Hepatic stellate cell (primary cell): ENCODE measurements at regions not wholly inside any gene's neighbourhood (a gene's known extent, or its start where the extent isn't known, plus 50 kb on each side); places are given as distances from the start of the nearest gene placed in this dataset.
A peak's percentile ranks its signal among the peaks of the same experiment; 100 is the strongest.

Experiments used
- DNase-seq: peaks from one replicate; pipeline ENCODE4 v3.0.0; 2011; ENCODE audit warnings: low spot score

DNA sequence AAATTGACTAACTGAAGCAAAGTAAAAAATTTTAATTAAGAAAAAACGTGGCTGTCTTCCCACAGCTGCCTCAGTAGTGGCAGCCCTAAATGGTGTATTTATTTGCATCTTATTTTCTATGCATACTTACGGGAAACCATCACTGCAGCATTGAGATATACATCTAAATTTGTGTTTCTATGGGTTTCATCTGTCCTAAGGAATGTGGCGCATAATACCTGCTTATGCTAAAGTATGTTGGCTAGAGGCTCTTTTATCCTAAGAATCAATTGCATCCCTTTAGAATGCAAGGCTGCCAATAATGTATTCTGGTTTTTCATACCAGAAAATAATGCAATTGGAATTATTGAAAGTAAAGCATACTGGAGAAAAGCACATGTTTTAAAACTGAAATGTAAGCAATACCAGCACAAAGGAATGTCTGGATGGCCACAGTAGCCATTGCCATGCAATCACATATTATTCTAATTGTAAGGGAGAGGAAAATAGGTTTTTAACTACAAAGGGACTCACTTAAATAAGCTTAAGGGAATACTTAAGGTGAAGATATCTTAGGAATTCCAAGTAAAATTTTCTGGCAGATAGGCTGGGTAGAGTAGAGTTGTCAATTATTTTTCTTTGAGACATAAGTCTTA is 834.5 kb upstream of the NECTIN3 start:
- no peak for DNase-seq

DNA sequence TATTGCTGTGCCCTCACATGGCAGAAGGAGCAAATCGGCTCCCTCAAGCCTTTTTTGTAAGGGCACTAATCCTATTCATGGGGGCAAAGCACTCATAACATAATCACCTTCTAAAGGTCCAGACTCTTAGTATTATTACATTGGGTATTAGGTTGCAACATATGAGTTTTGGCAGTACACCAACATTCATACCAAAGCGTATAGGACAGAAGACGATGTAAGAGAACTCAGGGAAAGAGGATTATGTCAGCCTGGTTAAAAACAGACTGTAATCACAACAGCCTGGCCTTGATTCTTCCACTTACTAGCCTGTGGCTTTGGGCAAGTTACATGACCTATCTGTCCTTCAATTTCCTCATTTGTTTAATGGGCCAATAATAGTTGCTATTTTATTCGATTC is 828.5 kb upstream of the NECTIN3 start:
- no peak for DNase-seq

DNA sequence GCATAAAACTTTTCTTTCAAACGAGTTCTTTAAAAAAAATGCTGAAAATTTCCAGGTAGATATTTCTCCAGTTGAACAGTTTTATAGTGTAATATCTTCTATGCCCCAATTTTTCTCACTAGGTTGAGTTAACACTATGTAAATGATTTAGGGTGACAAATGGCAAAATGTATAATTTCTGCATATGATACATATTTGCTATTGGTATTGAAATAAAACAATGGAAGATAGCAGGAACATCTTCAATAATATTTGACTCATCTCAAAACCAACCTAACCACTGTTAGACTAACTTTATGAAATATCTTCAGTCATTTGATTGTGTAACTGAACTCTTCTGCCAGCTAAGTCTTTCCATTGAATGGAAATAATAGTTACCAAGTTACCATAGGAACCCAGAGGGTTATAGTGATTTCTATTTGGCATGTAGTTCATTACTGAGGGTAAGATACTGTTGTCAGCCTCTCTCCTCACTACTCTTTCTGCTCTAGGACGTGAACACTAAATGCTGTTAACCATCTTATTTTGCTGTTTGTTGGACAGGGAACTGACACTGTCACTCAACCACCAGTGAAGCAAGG is 824.7 kb upstream of the NECTIN3 start:
- no peak for DNase-seq

DNA sequence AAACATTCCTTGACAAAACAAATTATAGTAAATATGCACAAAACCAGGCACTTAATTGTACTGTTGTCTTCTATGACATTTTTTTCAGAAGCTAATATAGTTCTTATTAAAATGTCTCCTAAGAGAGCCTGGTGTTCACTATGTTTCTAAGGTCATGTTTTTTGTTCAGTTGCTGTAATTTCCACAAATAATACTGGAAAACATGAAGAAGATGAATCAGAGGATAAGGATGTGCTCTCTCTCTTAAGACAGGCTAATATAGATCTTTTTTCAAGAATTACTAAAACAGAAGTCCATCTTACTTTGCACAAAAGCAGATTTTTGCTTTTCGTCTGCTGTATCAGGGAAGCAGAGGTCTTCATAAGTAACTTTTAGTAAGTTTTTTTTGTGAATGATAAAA is 823.0 kb upstream of the NECTIN3 start:
- DNase-seq = peak; percentile 3

DNA sequence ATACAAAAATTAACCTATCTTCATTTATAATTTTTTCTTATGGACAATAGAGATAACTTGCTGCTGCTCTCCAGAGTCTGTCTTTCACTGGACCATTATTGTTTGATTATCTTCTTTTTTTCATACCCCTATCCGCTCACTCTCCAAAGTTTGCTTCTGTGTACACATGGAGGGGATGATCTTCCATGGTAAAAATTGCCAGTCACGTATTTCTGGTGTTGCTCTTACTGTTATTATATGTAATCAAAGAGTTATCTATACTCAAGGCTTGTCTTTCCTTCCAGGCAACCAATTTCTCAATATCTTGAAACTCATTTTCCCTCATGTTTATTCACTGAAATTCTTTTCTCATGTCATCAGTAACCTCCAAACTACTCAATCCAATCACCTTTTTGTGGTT is 817.8 kb upstream of the NECTIN3 start:
- no peak for DNase-seq

DNA sequence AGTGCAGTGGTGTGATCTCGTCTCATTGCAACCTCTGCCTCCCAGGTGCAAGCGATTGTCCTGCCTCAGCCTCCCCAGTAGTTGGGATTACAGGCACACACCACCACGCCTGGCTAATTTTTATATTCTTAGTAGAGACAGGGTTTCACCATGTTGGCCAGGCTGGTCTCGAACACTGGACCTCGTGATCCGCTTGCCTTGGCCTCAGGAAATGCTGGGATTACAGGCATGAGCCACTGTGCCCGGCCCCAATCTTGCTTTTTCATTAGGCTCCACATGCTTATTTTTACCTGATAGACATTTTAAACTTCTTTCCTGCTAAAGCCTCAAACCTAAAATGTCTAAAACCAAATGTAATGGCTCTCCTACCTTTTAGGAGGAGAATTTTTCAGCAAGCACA is 817.0 kb upstream of the NECTIN3 start:
- DNase-seq = no peak

DNA sequence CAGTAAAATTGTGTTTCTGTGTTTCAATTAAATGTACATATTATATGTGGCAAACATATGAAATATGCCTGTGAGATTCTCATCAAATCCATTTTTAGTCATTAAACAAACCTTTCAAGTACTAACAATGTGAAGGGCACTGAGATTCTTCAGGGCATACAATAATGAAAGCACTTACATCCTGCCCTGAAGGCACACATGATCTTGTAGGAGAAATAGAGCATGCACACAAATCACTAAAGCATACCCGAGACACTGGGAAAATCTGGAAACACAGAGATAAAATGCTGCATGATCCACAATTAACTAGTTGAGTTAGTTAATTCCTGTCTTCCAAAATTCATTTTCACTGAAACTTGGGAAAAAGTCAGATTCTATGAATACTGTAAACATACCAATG is 810.5 kb upstream of the NECTIN3 start:
- DNase-seq = no peak

DNA sequence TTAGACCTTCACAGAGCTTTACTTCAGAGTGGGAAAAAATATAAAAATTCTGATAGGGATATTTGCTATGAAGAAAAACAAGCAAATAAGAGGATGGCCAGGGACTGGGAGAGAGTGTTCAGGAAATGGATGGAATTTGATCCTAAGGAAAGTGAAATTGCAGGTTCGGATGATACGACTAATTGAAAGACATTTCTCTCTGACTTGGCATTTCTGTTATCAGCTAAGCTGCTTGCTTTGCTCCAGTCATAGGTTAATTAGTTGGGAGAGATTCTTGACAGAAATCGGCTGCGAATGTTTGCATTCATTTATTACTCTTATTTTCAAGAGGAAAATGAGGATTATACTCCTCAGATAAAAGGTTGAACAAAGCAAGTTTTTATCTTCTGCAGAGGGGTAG is 808.7 kb upstream of the NECTIN3 start:
- no peak for DNase-seq

DNA sequence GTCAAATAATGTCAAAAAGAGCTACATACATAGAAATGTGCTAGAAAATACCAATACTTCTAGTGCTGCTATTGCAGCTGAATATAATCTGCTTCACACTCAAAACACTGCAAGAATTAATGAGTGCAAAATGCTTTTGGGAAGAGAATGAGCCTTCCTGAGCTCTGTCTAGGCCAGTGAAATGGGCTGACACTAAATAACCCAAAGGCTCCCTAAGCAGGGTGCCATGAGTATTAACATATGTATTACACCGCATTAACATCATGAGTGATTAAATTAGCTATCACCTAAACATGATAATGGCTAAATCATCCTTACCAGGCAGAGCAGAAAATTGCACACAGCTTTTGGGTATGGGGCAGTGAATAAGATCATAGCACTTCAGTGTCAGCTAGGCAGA is 806.3 kb upstream of the NECTIN3 start:
- no peak for DNase-seq

DNA sequence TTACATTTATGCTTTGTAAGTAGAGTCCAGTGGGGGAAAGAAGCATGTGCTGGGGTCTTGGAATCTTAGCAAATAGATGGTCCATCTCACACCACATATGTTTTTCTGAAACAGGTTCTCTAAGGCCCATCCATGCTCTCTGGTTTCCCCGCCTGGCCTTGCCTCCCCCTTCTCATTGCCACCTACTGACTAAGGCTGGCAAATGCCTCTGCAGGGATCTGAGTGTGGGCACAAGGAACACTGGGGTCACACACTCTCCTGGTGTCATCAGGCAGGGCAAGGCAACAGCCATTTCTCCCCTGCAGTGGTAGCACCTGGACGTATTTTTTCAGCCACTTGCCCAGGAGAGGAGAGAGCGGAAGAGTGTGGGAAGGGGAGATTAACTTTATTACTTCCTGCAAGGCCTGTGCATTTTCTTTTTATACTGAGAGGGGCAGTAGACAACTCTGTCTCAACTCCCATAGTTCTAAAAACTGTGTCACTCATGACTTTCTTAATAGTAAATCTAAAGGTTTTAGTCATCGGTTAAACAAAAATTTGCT is 804.2 kb upstream of the NECTIN3 start:
- DNase-seq = no peak

DNA sequence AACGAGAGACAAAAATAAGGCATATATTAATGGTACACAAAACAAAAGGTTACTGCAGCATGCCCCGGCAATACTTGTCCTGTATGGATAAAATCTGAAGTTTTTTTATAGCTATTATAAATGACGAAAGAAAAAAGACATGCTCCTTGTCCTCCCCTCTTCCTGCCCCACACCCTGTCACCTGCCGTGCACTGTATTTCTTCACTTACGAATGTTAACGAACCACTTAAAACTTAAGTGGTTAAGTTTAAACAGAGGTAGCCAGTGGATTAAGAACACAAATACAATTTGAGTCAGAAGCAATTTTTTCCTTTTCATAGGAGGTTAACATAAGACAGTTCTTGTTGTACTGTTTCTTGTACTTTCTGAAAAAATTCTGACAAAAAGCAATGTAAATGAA is 799.1 kb upstream of the NECTIN3 start:
- DNase-seq = no peak

DNA sequence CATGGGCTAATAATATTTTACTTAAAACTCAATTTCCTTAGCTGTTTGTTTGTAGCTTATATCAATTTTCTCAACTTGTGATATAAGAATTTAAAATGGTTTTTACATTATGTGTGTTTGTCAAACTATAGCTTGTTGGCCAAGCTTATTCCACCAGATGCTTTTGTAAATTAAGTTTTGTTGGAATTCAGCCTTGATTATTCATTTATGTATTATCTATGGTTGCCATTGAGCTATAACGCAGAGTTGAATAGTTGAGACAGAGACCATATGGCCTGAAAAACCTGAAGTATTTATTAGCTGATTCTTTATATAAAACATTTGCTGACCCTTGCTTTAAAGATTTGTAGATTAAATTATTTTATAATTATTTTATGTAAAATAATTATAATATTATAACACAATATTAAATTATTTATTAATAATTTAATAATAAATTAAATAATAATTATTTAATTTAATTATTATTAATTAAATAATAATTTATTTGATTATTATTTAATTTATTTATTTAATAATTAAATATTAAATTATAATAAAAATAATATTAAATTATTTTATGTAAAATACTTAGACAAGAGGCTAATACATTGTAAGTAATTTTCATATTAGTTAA is 779.6 kb upstream of the NECTIN3 start:
- DNase-seq = no peak

DNA sequence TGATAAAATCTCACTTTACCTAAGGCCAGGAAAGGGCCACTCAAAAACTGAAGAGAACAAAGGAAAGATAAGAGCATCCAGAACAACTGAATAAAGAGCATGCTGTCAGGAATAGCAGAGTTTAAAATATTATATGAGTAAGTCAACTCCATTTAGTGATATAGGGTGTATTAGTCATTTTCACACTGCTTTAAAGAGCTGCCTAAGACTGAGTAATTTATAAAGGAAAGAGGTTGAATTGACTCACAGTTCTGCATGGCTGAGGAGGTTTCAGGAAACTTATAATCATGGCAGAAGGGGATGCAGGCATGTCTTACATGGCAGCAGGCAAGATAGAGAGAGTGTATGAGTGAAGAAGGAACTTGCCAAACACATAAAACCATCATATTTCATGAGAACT is 778.0 kb upstream of the NECTIN3 start:
- DNase-seq = no peak

DNA sequence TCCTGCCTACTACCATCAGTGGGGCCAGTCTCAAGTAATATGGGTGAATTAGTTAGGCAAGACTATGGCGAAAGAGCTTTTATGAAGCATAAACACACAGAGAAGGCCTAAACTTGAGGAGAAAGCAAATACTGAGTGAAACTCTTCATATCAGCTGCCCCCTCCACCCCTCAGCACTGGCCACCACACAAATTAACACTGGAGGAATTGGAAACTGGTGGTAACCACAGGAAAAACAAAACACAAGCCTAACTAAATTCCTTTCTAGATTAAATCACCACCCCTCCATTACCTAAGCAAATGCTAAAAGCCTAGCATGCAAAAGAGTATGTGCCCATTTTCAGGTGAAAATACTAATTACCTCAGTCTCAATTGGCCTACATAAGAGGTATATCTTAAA is 774.7 kb upstream of the NECTIN3 start:
- DNase-seq = no peak

DNA sequence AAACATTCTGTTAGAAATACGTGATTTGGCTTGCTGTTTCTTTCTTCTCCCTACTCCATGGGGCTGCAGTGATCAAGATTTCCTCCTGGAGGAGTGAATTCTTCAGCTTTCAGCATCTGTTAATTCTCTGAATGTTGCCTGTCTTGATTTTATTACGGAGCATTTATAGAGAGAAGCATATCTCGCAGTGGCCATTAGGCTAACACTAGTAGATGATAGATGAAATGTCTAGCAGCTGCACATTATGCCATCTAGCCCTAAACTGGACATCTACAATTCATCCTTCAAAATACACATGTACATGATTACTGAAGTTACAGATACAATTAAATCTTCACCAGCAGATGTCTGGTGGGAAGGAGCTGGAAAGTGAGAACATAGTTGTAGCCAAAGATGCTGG is 769.8 kb upstream of the NECTIN3 start:
- DNase-seq = no peak

DNA sequence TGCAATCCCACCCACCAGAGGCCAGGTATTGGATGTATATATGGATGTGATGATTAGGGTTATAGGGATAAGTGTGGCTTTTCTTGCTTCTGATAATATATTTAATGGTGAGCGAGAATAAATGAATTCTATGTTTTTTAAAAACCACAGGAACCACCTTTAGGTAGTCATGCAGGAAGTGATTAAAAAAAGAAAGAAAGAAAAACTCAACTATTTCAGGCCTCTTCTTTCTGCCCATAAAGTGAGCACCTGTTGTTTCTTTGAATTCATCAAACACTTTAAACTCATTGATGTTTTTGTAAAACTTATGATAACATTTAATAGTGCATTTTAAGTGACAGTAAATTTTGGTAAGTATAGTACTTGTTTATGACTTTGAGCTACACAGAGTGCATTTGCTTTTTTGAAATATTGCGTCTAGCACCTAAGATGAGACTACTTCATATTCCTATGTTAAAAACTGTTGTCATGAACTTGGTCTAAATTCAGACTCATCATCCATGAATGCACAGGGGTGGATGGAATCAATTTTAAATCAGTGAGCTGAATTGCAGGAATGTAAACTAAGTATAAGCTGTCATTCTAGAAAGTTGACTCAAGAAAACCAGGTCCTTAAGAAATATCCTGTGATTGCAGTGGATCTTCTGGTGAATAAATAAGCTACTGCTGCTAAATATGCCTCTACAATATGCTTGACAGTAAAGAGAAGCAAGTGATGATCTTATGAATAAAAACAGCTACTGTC is 764.4 kb upstream of the NECTIN3 start:
- peak; percentile 3 for DNase-seq

DNA sequence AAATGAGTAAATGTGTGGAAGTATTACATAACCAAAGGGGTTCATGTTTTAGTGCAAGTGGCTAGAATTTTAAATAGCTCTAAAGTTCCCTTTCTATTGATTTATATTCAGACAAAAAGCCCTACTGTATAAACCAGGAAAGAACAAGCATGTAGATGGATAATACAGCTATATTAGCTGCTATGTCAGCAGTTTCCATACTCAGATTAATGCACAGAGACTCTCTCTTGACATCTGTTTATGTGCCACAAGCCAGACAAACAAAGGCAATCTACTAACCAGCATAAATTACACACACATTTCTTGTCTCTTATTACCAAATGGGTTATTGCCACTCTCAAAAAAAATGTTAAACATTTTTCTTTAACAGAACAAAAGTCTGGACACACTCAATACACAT is 760.1 kb upstream of the NECTIN3 start:
- DNase-seq = no peak

DNA sequence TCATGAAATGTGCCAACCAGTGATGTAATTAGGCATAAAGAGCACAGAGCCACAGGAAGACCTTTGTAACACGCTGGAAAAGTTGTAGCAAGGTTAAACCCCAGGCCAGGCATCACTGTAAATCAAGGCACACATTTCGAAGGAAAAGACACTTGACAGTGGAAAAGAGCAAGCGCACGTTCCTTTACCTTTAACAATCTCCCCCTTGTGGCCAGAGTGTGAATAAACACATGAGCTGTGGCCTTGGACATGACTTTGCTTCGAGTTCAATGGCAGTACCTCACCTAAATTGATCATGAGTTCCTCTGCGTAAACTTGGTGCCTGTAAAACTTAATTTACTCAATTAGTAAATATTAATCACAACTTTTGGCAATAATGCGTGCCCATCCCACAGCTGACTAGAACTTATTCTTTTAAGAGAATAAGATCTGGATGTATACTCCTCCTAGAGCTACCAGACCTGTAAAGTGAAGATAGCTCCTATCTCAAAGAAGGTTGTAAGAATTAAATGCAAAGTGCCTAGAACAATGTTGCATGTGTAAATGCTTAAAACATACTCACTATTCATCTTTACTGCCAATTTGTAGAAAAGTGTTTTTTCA is 757.0 kb upstream of the NECTIN3 start:
- peak; percentile 4 for DNase-seq

DNA sequence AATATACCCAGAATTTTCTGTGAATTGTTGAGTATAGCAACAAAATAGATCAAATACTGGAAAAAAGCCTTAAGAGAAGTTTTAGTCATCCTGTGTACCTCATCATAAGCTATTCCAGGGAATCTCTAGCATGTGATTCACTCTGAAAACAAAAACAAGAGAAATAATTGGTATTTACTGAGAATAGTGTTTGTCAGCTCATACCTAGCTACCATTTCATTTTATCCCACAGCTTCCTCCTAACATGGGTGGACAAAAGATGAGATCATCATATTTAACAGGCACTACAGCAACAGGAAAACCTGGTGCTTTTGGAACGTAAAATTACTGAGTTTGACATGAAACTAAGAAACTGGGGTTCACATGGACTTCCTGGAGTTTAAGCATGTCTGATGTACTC is 753.5 kb upstream of the NECTIN3 start:
- no peak for DNase-seq

DNA sequence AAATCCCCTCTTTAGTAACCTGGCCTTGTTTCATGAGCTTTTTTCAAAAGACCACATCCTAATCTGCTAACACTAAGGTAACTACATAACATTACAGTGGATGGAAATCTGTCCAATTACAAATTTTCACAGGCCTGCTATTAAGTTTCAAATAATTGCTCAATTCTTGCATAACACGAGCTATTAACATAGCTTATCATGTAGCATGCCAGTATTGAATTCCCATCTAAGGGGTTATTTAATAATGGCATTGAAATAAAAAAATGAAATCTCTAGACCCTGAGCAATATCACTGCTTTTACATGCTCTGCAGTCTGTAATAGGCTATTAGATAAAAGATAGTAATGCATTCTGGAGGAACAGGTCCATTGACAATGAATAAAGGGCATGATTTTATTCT is 748.3 kb upstream of the NECTIN3 start:
- no peak for DNase-seq

DNA sequence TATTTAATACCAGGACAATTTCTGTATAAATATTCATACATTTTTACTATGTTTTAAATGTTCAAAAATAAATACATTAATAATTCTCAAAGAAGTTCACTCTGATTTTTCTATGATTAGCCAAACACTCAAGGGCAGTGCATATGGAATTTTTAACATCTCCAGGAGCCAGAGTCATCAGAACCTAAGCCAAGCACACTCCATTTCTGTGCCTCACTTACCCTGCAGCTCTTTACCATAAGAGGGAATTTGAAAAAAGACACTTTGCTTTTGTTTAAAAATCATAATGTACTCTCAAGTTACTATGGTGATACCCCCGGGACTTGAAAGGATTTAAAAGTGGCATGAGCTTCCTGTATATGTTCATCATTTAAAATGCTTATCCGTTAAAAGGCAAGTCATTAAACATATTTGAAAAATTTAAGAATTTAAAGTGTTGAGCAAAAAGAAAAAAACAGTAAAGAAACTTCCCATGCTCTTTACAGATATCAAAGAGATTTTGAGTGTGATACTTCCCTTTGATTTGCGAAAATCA is 747.4 kb upstream of the NECTIN3 start:
- no peak for DNase-seq

DNA sequence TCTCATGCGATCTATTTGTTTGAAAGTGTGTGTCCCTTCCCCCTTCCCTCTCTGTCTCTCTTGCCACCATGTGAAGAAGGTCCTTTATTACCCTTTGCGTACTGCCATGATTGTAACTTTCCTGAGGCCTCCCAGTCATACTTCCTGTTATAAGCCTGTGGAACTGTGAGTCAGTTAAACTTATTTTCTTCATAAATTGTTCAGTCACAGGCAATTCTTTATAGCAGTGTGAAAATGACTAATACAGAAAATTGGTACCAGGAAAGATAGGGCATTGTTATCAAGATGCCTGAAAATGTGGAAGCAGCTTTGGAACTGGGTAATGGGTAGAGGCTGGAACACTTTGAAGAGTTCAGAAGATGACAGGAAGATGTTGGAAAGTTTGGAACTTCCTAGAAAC is 743.7 kb upstream of the NECTIN3 start:
- DNase-seq = no peak
